Progenitor cell of endocrine pancreas (in vitro differentiated cells): ENCODE measurements at regions not wholly inside any gene's neighbourhood (a gene's known extent, or its start where the extent isn't known, plus 50 kb on each side); places are given as distances from the start of the nearest gene placed in this dataset.
A peak's percentile ranks its signal among the peaks of the same experiment; 100 is the strongest.

Experiments used
- DNase-seq: peaks from one replicate; pipeline ENCODE4 v3.0.0; 2021; ENCODE audit warnings: low spot score; ENCODE audit not compliant: unreplicated experiment
- H3K27ac Mint-ChIP-seq: 2 replicates; pipeline ENCODE4 v1.8.0; 2021; ENCODE audit warnings: mild to moderate bottlenecking, moderate library complexity, mixed read lengths
- H3K27me3 Mint-ChIP-seq: 2 replicates; pipeline ENCODE4 v1.8.0; 2021; ENCODE audit warnings: mixed read lengths
- H3K36me3 Mint-ChIP-seq: 2 replicates; pipeline ENCODE4 v1.8.0; 2022; ENCODE audit warnings: mixed read lengths; ENCODE audit not compliant: insufficient read depth
- H3K4me1 Mint-ChIP-seq: 2 replicates; pipeline ENCODE4 v1.8.0; 2021; ENCODE audit warnings: low read depth, mixed read lengths
- H3K4me3 Mint-ChIP-seq: 2 replicates; pipeline ENCODE4 v1.8.0; 2021; ENCODE audit warnings: low read depth, mild to moderate bottlenecking, moderate library complexity, mixed read lengths
- H3K9me3 Mint-ChIP-seq: 2 replicates; pipeline ENCODE4 v1.8.0; 2021; ENCODE audit warnings: low read depth, mixed read lengths
- TF ChIP-seq, protein P1 (sequence below): fragments of 200-600 bp; sonication (generic); IDR thresholded peaks from one replicate; pipeline ENCODE4 v1.5.0; 2021; ENCODE audit warnings: antibody characterized with exemption, mild to moderate bottlenecking; ENCODE audit not compliant: unreplicated experiment

DNA sequence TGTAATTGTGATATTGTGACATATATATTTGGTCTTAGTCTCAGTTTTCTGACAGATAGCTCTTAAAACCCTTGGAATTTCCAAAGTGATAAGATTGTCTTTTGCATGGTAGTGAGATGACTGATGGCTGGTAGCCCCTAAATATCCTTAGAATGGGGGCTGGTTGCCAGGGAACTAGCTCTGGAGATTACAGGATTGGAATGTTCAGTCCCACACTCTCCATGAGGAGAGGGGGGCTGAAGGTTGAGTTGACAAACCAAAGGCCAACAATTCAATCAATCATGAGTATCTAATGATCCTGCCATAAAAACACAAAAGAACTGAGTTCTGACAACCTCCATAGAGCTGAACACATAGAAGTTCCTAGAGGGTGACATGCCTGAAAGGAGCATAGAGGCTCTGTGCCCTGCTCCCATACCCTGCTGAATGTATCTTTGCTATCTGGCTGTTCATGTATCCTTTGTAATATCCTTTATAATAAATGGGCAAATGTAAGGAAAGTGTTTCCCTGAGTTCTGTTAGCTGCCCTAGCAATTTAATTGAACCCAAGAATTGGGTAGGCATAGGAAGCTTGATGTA, 1680.3 kb upstream of the PIK3C3 start:
- Mint-ChIP-seq H3K9me3 (peaks cover 5% of the 10 kb centered on the region), H3K36me3 (no peaks in the 10 kb centered on the region), H3K4me1 (peaks cover 21% of the 10 kb centered on the region), H3K4me3 (no peak overlapping the region), H3K27me3 (no peaks in the 10 kb centered on the region), H3K27ac (peak overlapping the region; percentile 31)
- DNase-seq: no peak
- TF ChIP-seq, protein P1, sequence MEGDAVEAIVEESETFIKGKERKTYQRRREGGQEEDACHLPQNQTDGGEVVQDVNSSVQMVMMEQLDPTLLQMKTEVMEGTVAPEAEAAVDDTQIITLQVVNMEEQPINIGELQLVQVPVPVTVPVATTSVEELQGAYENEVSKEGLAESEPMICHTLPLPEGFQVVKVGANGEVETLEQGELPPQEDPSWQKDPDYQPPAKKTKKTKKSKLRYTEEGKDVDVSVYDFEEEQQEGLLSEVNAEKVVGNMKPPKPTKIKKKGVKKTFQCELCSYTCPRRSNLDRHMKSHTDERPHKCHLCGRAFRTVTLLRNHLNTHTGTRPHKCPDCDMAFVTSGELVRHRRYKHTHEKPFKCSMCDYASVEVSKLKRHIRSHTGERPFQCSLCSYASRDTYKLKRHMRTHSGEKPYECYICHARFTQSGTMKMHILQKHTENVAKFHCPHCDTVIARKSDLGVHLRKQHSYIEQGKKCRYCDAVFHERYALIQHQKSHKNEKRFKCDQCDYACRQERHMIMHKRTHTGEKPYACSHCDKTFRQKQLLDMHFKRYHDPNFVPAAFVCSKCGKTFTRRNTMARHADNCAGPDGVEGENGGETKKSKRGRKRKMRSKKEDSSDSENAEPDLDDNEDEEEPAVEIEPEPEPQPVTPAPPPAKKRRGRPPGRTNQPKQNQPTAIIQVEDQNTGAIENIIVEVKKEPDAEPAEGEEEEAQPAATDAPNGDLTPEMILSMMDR: no peak

DNA sequence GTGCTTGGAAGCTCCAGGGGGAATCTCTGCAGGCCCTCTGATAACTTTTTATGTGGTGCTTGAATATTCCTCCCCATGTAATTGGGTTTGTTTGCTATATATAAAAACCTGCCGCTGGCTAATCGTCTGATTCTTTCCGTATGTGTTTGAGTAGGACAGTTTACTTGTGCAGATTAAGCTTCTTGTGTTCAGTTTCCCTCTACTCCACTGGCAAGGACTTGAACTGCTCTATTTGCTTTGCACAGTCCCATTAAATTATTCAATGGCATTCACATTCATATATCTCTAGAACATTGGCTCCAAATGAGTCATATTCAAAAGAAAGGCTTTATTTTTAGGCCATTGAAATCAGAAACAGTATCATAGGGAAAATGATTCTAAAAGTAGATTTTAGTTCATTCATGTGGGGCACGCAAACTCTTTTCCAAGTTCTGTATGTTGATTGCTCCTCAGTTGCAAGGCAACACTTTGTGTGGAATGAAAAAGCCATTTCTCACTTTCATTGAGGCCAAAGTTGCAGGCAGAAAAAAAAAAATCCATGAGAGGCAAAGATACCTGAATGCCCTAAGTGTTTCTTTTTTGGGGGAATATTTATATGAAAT, 1682.3 kb upstream of the PIK3C3 start:
- TF ChIP-seq, protein P1: no peak
- Mint-ChIP-seq H3K4me3 (no peak overlapping the region), H3K36me3 (no peaks in the 10 kb centered on the region), H3K4me1 (peaks cover 26% of the 10 kb centered on the region), H3K27me3 (no peaks in the 10 kb centered on the region), H3K27ac (no peak overlapping the region), H3K9me3 (peaks cover 5% of the 10 kb centered on the region)
- no peak for DNase-seq

DNA sequence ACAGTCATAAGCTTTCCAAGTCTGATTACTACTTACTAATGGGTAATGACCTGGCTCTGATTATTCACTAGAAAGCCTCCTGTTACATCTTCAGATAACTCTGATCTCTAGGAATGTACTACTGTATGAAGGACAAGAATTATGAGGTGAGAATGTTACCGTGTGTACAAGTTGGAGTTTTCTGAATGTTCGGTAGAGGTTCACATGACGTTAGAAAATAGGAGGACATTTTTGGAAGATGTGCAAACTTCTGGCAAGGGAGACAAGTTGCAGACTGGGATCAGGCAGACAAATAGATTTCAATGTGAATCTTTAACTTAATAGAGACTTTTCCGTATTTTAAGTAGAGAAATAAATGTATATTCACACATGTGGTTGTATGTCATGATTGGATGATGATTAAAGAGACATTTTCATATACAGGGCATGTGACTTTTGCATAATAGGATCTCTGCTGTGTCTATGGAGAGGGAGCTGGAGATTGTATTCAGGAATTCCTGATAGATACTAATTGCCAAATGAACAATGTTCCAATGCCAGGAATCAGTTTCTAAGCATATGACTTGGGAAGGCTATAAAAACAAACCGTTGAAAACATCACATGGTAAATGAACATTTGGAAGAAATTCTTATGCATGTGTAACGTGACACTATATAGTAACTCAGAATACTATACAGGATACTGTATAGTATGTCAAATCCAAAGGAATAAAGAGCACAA, 1695.8 kb upstream of the PIK3C3 start:
- no peaks in the 10 kb centered on the region for H3K4me1 Mint-ChIP-seq
- H3K9me3 Mint-ChIP-seq: peaks cover 18% of the 10 kb centered on the region

DNA sequence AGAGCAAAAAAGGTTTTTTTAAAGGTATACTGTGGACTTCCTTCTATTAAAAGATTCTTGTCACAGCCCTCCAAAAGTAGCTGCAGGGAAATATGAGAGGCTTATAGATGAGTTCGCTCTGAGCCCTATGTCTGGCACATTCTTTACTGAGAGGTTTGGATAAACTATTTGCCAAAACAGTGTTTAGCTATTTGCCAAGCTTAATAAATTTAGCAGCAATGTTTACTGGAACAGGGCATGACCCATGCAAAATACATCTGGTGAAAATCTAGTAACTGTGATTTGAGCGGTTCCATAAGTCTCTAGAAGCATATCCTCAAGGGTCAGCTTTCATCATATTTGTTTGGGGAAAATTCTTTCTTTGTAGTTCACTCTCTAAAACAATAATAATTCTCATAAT, 1696.7 kb upstream of the PIK3C3 start:
- Mint-ChIP-seq H3K4me1 (no peaks in the 10 kb centered on the region), H3K27ac (no peak overlapping the region), H3K9me3 (peaks cover 10% of the 10 kb centered on the region), H3K36me3 (peaks cover 3% of the 10 kb centered on the region), H3K27me3 (no peaks in the 10 kb centered on the region), H3K4me3 (no peak overlapping the region)
- TF ChIP-seq, protein P1: no peak
- DNase-seq: no peak

More for the DNA sequence above, 1695.8 kb upstream of the PIK3C3 start:
- Mint-ChIP-seq H3K27ac (no peak overlapping the region), H3K36me3 (peaks cover 3% of the 10 kb centered on the region), H3K4me3 (no peak overlapping the region), H3K27me3 (no peaks in the 10 kb centered on the region)
- no peak for DNase-seq
- TF ChIP-seq, protein P1: no peak

DNA sequence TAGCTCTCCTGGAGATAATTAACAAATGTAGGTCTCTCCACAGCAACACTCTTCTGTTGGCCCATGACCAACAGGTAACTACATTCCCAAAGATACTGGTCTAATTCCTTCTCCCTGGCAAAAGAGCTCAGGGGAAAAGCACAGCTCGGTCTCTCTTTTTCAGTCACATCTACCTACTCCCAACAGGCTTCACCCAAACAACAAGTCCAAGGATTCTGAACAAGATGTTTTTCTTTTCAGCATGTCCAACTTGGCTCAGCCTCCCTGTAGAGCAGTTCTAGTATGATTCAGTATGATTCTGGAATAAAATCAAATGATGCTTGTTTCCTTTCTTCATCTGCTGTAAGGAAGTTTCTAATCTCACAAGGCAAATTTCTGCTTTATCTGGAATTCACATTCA, 1704.8 kb upstream of the PIK3C3 start:
- H3K27ac Mint-ChIP-seq: no peak overlapping the region
- DNase-seq: no peak
- peaks cover 3% of the 10 kb centered on the region for H3K9me3 Mint-ChIP-seq
- H3K36me3 Mint-ChIP-seq: no peaks in the 10 kb centered on the region
- H3K4me3 Mint-ChIP-seq: no peak overlapping the region
- H3K27me3 Mint-ChIP-seq: no peaks in the 10 kb centered on the region
- H3K4me1 Mint-ChIP-seq: peaks cover 2% of the 10 kb centered on the region
- TF ChIP-seq, protein P1: no peak
